ENCODE measurements at regions not wholly inside any gene's neighbourhood (a gene's known extent, or its start where the extent isn't known, plus 50 kb on each side); places are given as distances from the start of the nearest gene placed in this dataset.

- no peak for TF ChIP-seq CTCF (IDR thresholded peaks at IDR 0.05)
- no peak for TF ChIP-seq POLR2A (IDR thresholded peaks at IDR 0.05)
Observed at GRCh38 chr4:157574606-157575005, 354.1 kb downstream of the GRIA2 start.

All from lower leg skin (tissue), 3 donors.